ENCODE measurements at regions not wholly inside any gene's neighbourhood (a gene's known extent, or its start where the extent isn't known, plus 50 kb on each side); places are given as distances from the start of the nearest gene placed in this dataset.

DNA sequence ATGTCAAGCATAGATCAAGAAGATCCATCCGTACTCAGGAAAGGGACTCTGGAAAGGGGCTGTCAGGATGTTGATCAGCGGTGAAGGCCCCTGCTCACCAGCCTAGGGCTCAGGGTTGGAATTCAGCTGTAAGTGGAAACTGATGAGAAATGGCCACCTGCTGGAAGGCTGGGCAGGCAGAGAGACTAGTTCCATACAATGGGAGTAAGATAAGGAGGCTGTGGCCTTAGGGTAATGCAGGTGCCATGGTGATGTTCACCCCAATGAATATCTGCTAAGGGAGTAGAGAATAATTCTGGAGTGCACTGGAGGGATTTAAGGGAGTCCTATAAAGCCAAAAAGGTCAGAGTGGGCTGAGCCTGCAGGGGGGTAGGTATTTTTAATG, 256.6 kb downstream of the CYRIA start:
- TF ChIP-seq, protein P1, sequence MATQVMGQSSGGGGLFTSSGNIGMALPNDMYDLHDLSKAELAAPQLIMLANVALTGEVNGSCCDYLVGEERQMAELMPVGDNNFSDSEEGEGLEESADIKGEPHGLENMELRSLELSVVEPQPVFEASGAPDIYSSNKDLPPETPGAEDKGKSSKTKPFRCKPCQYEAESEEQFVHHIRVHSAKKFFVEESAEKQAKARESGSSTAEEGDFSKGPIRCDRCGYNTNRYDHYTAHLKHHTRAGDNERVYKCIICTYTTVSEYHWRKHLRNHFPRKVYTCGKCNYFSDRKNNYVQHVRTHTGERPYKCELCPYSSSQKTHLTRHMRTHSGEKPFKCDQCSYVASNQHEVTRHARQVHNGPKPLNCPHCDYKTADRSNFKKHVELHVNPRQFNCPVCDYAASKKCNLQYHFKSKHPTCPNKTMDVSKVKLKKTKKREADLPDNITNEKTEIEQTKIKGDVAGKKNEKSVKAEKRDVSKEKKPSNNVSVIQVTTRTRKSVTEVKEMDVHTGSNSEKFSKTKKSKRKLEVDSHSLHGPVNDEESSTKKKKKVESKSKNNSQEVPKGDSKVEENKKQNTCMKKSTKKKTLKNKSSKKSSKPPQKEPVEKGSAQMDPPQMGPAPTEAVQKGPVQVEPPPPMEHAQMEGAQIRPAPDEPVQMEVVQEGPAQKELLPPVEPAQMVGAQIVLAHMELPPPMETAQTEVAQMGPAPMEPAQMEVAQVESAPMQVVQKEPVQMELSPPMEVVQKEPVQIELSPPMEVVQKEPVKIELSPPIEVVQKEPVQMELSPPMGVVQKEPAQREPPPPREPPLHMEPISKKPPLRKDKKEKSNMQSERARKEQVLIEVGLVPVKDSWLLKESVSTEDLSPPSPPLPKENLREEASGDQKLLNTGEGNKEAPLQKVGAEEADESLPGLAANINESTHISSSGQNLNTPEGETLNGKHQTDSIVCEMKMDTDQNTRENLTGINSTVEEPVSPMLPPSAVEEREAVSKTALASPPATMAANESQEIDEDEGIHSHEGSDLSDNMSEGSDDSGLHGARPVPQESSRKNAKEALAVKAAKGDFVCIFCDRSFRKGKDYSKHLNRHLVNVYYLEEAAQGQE (IDR thresholded peaks at IDR 0.05; ENCODE audit: insufficient read depth in 1 of 2, low read depth in 2 of 2, low read length in 2 of 2), result no peak
- TF ChIP-seq POLR2AphosphoS5 (IDR thresholded peaks at IDR 0.05; ENCODE audit: low read depth, low read length) (no peak), TAF1 (IDR thresholded peaks at IDR 0.05; ENCODE audit: borderline replicate concordance, insufficient read depth, low read length) (no peak)
